PC-3 (cell line): ENCODE measurements at regions not wholly inside any gene's neighbourhood (a gene's known extent, or its start where the extent isn't known, plus 50 kb on each side); places are given as distances from the start of the nearest gene placed in this dataset.

Source experiments
- EZH2 ChIP-seq: fragments of 300-600 bp; sonication (generic); IDR thresholded peaks from one replicate; pipeline ENCODE4 v1.6.1; 2017; ENCODE audit warnings: antibody characterized with exemption, mild to moderate bottlenecking, low read length; ENCODE audit not compliant: unreplicated experiment
- TF ChIP-seq, protein P1 (sequence below): fragments of 300-600 bp; sonication (generic); conservative IDR thresholded peaks from 2 replicates; pipeline ENCODE4 v1.5.1; 2017; ENCODE audit warnings: antibody characterized with exemption, low read depth, mild to moderate bottlenecking, low read length

DNA sequence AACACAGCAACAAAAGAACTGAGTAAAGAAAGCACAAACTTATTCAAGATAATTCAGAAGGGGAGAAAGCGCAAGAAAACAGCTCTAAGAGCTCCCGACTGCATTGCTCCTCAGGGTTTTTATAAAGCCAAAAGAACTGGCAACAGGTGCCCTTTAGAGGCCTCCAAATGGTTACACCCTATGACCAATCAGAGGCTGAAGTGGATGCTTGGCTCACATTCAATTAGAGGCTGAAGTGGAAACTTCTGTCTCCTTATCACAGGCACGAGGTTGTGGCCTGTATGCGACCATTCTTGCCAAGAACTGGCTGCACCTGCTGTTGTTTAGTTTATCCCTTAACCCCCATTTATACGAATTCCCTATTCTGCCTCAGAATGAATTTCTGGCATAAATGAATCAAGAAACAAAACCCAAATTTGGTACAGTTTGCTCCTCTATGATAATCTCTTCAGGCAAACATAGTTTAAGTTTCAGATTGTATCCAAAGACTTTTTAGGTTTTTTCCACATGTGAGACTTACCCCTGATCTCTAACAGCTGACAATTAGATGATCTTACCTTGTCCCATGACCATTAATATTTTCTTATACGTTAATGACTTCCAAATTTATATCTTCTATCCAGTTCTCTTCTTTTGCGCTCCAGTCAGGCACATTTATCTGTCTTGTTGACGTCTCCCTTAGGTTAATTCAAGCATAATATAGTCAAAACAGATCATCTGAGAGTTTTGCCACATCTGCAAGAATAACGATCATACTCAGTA is 504.8 kb downstream of the NXPH1 start:
- TF ChIP-seq, protein P1, sequence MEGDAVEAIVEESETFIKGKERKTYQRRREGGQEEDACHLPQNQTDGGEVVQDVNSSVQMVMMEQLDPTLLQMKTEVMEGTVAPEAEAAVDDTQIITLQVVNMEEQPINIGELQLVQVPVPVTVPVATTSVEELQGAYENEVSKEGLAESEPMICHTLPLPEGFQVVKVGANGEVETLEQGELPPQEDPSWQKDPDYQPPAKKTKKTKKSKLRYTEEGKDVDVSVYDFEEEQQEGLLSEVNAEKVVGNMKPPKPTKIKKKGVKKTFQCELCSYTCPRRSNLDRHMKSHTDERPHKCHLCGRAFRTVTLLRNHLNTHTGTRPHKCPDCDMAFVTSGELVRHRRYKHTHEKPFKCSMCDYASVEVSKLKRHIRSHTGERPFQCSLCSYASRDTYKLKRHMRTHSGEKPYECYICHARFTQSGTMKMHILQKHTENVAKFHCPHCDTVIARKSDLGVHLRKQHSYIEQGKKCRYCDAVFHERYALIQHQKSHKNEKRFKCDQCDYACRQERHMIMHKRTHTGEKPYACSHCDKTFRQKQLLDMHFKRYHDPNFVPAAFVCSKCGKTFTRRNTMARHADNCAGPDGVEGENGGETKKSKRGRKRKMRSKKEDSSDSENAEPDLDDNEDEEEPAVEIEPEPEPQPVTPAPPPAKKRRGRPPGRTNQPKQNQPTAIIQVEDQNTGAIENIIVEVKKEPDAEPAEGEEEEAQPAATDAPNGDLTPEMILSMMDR: no peak
- TF ChIP-seq EZH2: no peak
